WTC11 (cell line): ENCODE measurements at regions not wholly inside any gene's neighbourhood (a gene's known extent, or its start where the extent isn't known, plus 50 kb on each side); places are given as distances from the start of the nearest gene placed in this dataset.
"Not testable (repeated sequence)": the region's sequence is repeated elsewhere in the genome, so short reads cannot be mapped to it uniquely, and the experiment has no call there.

Experiments used
- ATAC-seq: fragments of 200-7000 bp; cut with Tn5 transposase; 2 replicates; pipeline ENCODE4 v1.10.0; 2021; ENCODE audit warnings: mild to moderate bottlenecking, moderate library complexity
- CTCF ChIA-PET: fragments of 300-600 bp; sonication (Branson Sonifier 250); formaldehyde crosslinking; loops from one replicate; lab custom pipeline; 2021; ENCODE audit warnings: antibody characterized with exemption; lab: Charles Lee
- POLR2A ChIA-PET: fragments of 350-600 bp; sonication (Branson Sonifier 250); formaldehyde crosslinking; loops from one replicate; lab custom pipeline; 2021; ENCODE audit warnings: antibody characterized with exemption; lab: Charles Lee
- DNase-seq: peaks from one replicate; pipeline ENCODE4 v3.0.0; 2021; ENCODE audit warnings: low spot score
- H3K27ac Mint-ChIP-seq: 2 replicates; pipeline ENCODE4 v1.8.0; 2021; ENCODE audit warnings: mixed read lengths
- H3K27me3 Mint-ChIP-seq: 2 replicates; pipeline ENCODE4 v1.8.0; 2021; ENCODE audit warnings: low read depth, mild to moderate bottlenecking, moderate library complexity, mixed read lengths
- H3K36me3 Mint-ChIP-seq: 2 replicates; pipeline ENCODE4 v1.8.0; 2021; ENCODE audit warnings: mixed read lengths
- H3K4me1 Mint-ChIP-seq: 2 replicates; pipeline ENCODE4 v1.8.0; 2022; ENCODE audit warnings: mixed read lengths
- H3K4me3 Mint-ChIP-seq: 2 replicates; pipeline ENCODE4 v1.8.0; 2021; ENCODE audit warnings: mild to moderate bottlenecking, moderate library complexity, mixed read lengths
- H3K9me3 Mint-ChIP-seq: 2 replicates; pipeline ENCODE4 v1.8.0; 2021; ENCODE audit warnings: mixed read lengths
- ATF6 ChIP-seq: sonication (generic); formaldehyde crosslinking; IDR thresholded peaks from 2 replicates; pipeline ENCODE4 v1.8.1; 2023; ENCODE audit warnings: mild to moderate bottlenecking, missing genetic modification reagents
- CREB1 ChIP-seq: sonication (generic); formaldehyde crosslinking; IDR thresholded peaks from 2 replicates; pipeline ENCODE4 v1.8.0; 2023; ENCODE audit warnings: mild to moderate bottlenecking, missing genetic modification reagents
- CREM ChIP-seq: sonication (generic); formaldehyde crosslinking; IDR thresholded peaks from 2 replicates; pipeline ENCODE4 v1.8.1; 2022; ENCODE audit warnings: mild to moderate bottlenecking, missing genetic modification reagents, moderate library complexity
- CTCF ChIP-seq: fragments of 200-600 bp; IDR thresholded peaks from 2 replicates; pipeline ENCODE4 v1.8.0; 2022; ENCODE audit warnings: antibody characterized with exemption
- FOXJ3 ChIP-seq: sonication (generic); formaldehyde crosslinking; IDR thresholded peaks from 2 replicates; pipeline ENCODE4 v1.9.0; 2021; ENCODE audit warnings: missing genetic modification reagents, mild to moderate bottlenecking, borderline replicate concordance
- HMGA2 ChIP-seq: fragments of 250-450 bp; sonication (Bioruptor Pico); IDR thresholded peaks from 2 replicates; pipeline ENCODE4 v1.4.0; 2021; ENCODE audit warnings: mild to moderate bottlenecking, moderate library complexity
- IRF1 ChIP-seq: sonication (generic); formaldehyde crosslinking; IDR thresholded peaks from 2 replicates; pipeline ENCODE4 v1.8.0; 2023; ENCODE audit warnings: missing genetic modification reagents
- JAZF1 ChIP-seq: fragments of 250-450 bp; sonication (Bioruptor Pico); IDR thresholded peaks from 2 replicates; pipeline ENCODE4 v1.9.0; 2021; ENCODE audit warnings: moderate library complexity, mild to moderate bottlenecking, inconsistent platforms
- MLX ChIP-seq: sonication (generic); formaldehyde crosslinking; IDR thresholded peaks from 2 replicates; pipeline ENCODE4 v1.8.1; 2023; ENCODE audit warnings: mild to moderate bottlenecking, missing genetic modification reagents, moderate library complexity
- NR2C2 ChIP-seq: sonication (generic); formaldehyde crosslinking; IDR thresholded peaks from 2 replicates; pipeline ENCODE4 v1.8.0; 2022; ENCODE audit warnings: mild to moderate bottlenecking, missing genetic modification reagents
- PREB ChIP-seq: sonication (generic); formaldehyde crosslinking; IDR thresholded peaks from 2 replicates; pipeline ENCODE4 v1.8.1; 2022; ENCODE audit warnings: mild to moderate bottlenecking, missing genetic modification reagents, moderate library complexity, borderline replicate concordance
- PRRX2 ChIP-seq: fragments of 250-450 bp; sonication (Bioruptor Pico); IDR thresholded peaks from 2 replicates; pipeline ENCODE4 v1.8.0; 2021; ENCODE audit warnings: mild to moderate bottlenecking
- RELA ChIP-seq: sonication (generic); formaldehyde crosslinking; IDR thresholded peaks from 2 replicates; pipeline ENCODE4 v1.8.1; 2022; ENCODE audit warnings: missing genetic modification reagents, mild to moderate bottlenecking, borderline replicate concordance
- USF1 ChIP-seq: sonication (generic); formaldehyde crosslinking; IDR thresholded peaks from 2 replicates; pipeline ENCODE4 v1.8.0; 2022; ENCODE audit warnings: mild to moderate bottlenecking, missing genetic modification reagents
- USF2 ChIP-seq: sonication (generic); formaldehyde crosslinking; IDR thresholded peaks from 2 replicates; pipeline ENCODE4 v1.8.1; 2023; ENCODE audit warnings: mild to moderate bottlenecking, missing genetic modification reagents, moderate library complexity
- ZNF532 ChIP-seq: fragments of 250-450 bp; sonication (Bioruptor Pico); IDR thresholded peaks from 2 replicates; pipeline ENCODE4 v1.9.0; 2021; ENCODE audit warnings: mild to moderate bottlenecking, borderline replicate concordance
- ZSCAN18 ChIP-seq: fragments of 250-450 bp; sonication (Bioruptor Pico); IDR thresholded peaks from 2 replicates; pipeline ENCODE4 v2.1.2; 2022; ENCODE audit warnings: mild to moderate bottlenecking, moderate library complexity

- TF ChIP-seq ZNF532 (no peak), MLX (CRISPR knock-in tag) (no peak), JAZF1 (no peak), PRRX2 (no peak), USF2 (CRISPR knock-in tag) (no peak), FOXJ3 (CRISPR knock-in tag) (no peak), CREB1 (CRISPR knock-in tag) (no peak), ATF6 (CRISPR knock-in tag) (no peak), PREB (CRISPR knock-in tag) (no peak), CREM (CRISPR knock-in tag) (no peak)
- TF ChIP-seq, all 79 proteins: peak for 0
Observed at GRCh38 chr4:187128222-187128621, 404.6 kb upstream of the FAT1 start (continued).

- no peaks in the 10 kb centered on the region for H3K4me1 Mint-ChIP-seq
- DNase-seq: no peak
- POLR2A ChIA-PET: no interaction called here
- no peak overlapping the region for H3K27ac Mint-ChIP-seq
- ATAC-seq: no peak
- no peaks in the 10 kb centered on the region for H3K27me3 Mint-ChIP-seq
- no peak overlapping the region for H3K4me3 Mint-ChIP-seq
- no peaks in the 10 kb centered on the region for H3K36me3 Mint-ChIP-seq
- H3K9me3 Mint-ChIP-seq: no peaks in the 10 kb centered on the region; the same call in 1 of the 2 replicates
- no peak for TF ChIP-seq USF1 (CRISPR knock-in tag)
- TF ChIP-seq ZSCAN18 (CRISPR knock-in tag): no peak
- TF ChIP-seq HMGA2 (CRISPR knock-in tag): no peak
- no peak for TF ChIP-seq NR2C2 (CRISPR knock-in tag)
- TF ChIP-seq CTCF: no peak
- TF ChIP-seq RELA (CRISPR knock-in tag): no peak
- no peak for TF ChIP-seq PREB (CRISPR knock-in tag)
- no peak for TF ChIP-seq IRF1
- CTCF ChIA-PET: no interaction called here
Observed at GRCh38 chr4:187128976-187129375, 405.3 kb upstream of the FAT1 start.

- H3K9me3 Mint-ChIP-seq, H3K36me3 Mint-ChIP-seq, H3K27ac Mint-ChIP-seq, H3K27me3 Mint-ChIP-seq, ATAC-seq, DNase-seq, H3K4me1 Mint-ChIP-seq, H3K4me3 Mint-ChIP-seq, POLR2A ChIA-PET, CTCF ChIA-PET: not testable (repeated sequence)
Observed at GRCh38 chr4:187131826-187132225, 408.2 kb upstream of the FAT1 start.
